ENCODE measurements at regions not wholly inside any gene's neighbourhood (a gene's known extent, or its start where the extent isn't known, plus 50 kb on each side); places are given as distances from the start of the nearest gene placed in this dataset.
"Not testable (repeated sequence)": the region's sequence is repeated elsewhere in the genome, so short reads cannot be mapped to it uniquely, and the experiment has no call there.

GRCh38 chr9:32171339-32171738, 213.1 kb upstream of the ACO1 start:
- no peak for FAIRE-seq

GRCh38 chr9:32172256-32172655, 212.2 kb upstream of the ACO1 start:
- FAIRE-seq = no peak

More at GRCh38 chr9:32171339-32171738, 213.1 kb upstream of the ACO1 start:
- DNase-seq (ENCODE audit: low spot score) = no peak

GRCh38 chr9:32177396-32177795, 207.0 kb upstream of the ACO1 start:
- no peak for DNase-seq (ENCODE audit: low spot score)
- FAIRE-seq = no peak

More at GRCh38 chr9:32172256-32172655, 212.2 kb upstream of the ACO1 start:
- no peak for DNase-seq (ENCODE audit: low spot score)

- FAIRE-seq (no peak), DNase-seq (ENCODE audit: low spot score) (no peak)
Measured at GRCh38 chr9:32180597-32180996, 203.8 kb upstream of the ACO1 start.

- DNase-seq (ENCODE audit: low spot score) (no peak), FAIRE-seq (no peak)
Measured at GRCh38 chr9:32200241-32200640, 184.2 kb upstream of the ACO1 start.

GRCh38 chr9:32200896-32201295, 183.5 kb upstream of the ACO1 start:
- DNase-seq (ENCODE audit: low spot score) = no peak
- no peak for FAIRE-seq

GRCh38 chr9:32209164-32209563, 175.3 kb upstream of the ACO1 start:
- DNase-seq (ENCODE audit: low spot score); FAIRE-seq: not testable (repeated sequence)

GRCh38 chr9:32218100-32218767, 166.2 kb upstream of the ACO1 start:
- no peak for DNase-seq (ENCODE audit: low spot score)
- no peak for FAIRE-seq

- DNase-seq (ENCODE audit: low spot score) (no peak), FAIRE-seq (no peak)
Measured at GRCh38 chr9:32220750-32221149, 163.7 kb upstream of the ACO1 start.

- no peak for FAIRE-seq
- DNase-seq (ENCODE audit: low spot score) = no peak
Measured at GRCh38 chr9:32234451-32234850, 150.0 kb upstream of the ACO1 start.

GRCh38 chr9:32247168-32247567, 137.3 kb upstream of the ACO1 start:
- FAIRE-seq = no peak

GRCh38 chr9:32248189-32248712, 136.2 kb upstream of the ACO1 start:
- no peak for FAIRE-seq
- DNase-seq (ENCODE audit: low spot score) = no peak

More at GRCh38 chr9:32247168-32247567, 137.3 kb upstream of the ACO1 start:
- DNase-seq (ENCODE audit: low spot score) = no peak

GRCh38 chr9:32251539-32251938, 132.9 kb upstream of the ACO1 start:
- FAIRE-seq (no peak), DNase-seq (ENCODE audit: low spot score) (peak; percentile 29)

- FAIRE-seq (no peak), DNase-seq (ENCODE audit: low spot score) (no peak)
Measured at GRCh38 chr9:32253731-32254130, 130.7 kb upstream of the ACO1 start.

- FAIRE-seq (no peak), DNase-seq (ENCODE audit: low spot score) (no peak)
Measured at GRCh38 chr9:32255026-32255425, 129.4 kb upstream of the ACO1 start.

- FAIRE-seq = no peak
Measured at GRCh38 chr9:32258482-32258881, 126.0 kb upstream of the ACO1 start.

GRCh38 chr9:32260151-32260862, 124.1 kb upstream of the ACO1 start:
- DNase-seq (ENCODE audit: low spot score) = no peak
- FAIRE-seq = no peak

More at GRCh38 chr9:32258482-32258881, 126.0 kb upstream of the ACO1 start:
- DNase-seq (ENCODE audit: low spot score) = no peak

GRCh38 chr9:32264170-32264864, 120.1 kb upstream of the ACO1 start:
- FAIRE-seq (no peak), DNase-seq (ENCODE audit: low spot score) (peak; percentile 39)

- no peak for DNase-seq (ENCODE audit: low spot score)
- no peak for FAIRE-seq
Measured at GRCh38 chr9:32265037-32265436, 119.4 kb upstream of the ACO1 start.

- FAIRE-seq (no peak), DNase-seq (ENCODE audit: low spot score) (no peak)
Measured at GRCh38 chr9:32278991-32279390, 105.5 kb upstream of the ACO1 start.

- DNase-seq (ENCODE audit: low spot score) (no peak), FAIRE-seq (no peak)
Measured at GRCh38 chr9:32289756-32290155, 94.7 kb upstream of the ACO1 start.

GRCh38 chr9:32291370-32291769, 93.1 kb upstream of the ACO1 start:
- FAIRE-seq = no peak

More at GRCh38 chr9:32291370-32291769, 93.1 kb upstream of the ACO1 start:
- DNase-seq (ENCODE audit: low spot score) = no peak

All from RCC 7860 (cell line).